NCI-H345 treated with DMSO at 0.1 percent for 48 hours (cell line): ENCODE measurements at regions not wholly inside any gene's neighbourhood (a gene's known extent, or its start where the extent isn't known, plus 50 kb on each side); places are given as distances from the start of the nearest gene placed in this dataset.

Source experiments
- DNase-seq: peaks from one replicate; lab custom pipeline; 2025; ENCODE audit not compliant: unreplicated experiment; lab: John Stamatoyannopoulos, UW

DNA sequence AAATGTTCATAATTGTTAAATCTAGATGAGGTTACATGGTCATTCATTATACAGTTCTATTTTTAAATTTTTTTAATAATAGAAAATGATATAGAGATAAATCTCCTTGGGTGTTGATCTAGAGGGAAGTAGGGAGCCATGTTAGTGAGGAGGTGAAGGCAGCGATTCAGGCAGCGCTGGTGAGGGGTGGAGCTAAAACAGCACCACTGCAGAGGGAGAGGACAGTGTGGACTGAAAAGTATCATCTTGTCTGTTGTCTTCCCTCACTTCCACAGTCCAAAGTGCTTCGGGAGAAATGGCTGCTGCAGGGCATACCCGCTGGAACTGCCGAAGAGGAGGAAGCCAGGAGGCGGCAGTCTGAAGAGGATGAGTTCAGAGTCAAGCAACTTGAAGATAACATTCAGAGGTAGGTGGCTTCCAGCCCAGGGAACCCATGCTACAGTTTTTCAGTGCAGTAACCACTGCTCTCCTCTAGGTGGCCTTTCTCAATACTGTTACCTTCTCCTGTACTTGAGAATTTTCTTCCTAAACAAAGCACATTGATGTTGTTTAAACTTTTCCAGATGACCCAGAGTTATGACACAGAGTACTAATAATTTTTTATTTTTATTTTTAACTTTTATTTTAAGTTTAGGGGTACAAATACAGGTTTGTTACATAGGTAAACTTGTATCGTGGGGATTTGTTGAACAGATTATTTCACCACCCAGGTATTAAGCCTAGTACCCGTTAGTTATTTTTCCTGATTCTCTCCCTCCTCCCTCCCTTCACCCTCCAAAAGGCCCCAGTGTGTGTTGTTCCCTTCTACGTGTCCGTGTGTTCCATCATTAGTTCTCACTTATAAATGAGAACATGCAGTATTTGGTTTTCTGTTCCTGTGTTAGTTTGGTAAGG is 100.5 kb downstream of the PALM2AKAP2 start:
- DNase-seq = no peak

DNA sequence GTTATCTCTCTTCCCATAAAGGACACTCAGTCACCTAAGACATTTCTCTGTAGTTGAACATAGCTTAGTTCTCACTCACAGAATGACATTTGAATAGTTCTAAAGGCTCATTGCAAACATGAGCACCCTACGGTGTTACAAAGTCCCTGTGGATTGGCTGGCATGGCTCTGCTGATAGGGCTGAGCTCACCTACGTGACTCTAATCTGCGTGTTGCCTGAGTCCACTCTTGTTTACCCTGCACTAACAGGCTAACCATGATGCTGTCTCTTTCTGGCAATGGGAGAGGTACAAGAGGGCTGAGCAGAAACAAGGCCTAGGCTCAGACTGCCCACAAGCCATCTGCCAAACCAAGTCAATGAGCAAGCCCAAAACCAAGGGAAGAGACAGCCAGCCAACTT is 103.6 kb downstream of the PALM2AKAP2 start:
- no peak for DNase-seq

DNA sequence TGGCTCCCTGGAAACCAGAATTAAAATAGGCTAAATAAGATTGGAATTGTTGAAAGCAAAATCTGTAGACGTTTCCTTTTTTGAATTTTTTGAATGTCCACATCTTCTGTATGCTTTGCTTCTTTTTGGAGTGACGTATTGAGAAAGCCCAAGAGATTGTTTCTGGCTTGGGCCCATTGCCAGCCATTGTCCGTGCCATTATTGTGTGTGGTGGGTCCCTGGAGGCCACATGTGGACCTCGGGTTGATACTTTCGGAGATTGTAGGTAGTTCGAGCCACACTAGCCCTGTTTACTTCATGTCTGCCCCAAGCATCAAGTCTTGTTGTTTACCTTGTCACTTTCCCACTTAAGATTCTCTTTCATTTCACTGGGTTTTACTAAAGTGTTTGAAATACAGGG is 106.0 kb downstream of the PALM2AKAP2 start:
- no peak for DNase-seq

DNA sequence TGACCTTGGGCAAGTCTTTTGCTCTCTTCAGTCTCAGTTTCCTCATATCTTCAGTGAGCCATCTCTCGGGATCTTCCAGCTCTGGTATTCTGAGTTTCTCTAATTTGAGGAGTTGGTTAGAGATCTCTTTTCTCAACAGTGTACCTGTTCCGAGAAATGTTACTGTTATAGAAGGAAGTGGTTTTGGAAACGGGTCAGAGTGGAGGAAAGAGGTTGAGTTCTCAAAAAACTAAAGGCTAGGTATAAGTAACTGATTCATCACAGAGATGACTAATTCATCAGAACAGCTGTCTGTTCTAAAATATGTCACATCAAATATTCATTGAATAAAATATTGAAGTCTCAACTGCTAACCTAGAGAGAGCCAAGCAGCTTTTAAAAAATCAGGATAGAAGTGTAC is 106.6 kb downstream of the PALM2AKAP2 start:
- DNase-seq = no peak

DNA sequence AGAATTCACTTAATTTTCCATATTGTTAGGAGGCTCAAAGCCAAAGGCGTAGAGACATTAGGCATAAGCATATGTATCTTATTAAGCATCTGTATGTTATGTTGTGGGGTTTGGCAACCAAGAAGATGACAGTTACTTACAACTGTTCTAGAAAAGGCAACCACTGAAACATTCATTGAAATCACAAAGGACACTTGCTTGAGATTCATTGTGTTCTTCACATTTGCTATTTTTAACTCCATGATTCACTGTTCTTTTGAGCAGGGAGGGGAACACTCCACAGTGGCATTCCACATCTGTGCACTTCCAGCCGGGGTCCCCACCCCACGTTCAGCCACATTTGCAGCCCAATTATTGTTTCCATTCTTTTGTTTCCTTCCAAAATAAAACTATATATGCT is 107.1 kb downstream of the PALM2AKAP2 start:
- no peak for DNase-seq

DNA sequence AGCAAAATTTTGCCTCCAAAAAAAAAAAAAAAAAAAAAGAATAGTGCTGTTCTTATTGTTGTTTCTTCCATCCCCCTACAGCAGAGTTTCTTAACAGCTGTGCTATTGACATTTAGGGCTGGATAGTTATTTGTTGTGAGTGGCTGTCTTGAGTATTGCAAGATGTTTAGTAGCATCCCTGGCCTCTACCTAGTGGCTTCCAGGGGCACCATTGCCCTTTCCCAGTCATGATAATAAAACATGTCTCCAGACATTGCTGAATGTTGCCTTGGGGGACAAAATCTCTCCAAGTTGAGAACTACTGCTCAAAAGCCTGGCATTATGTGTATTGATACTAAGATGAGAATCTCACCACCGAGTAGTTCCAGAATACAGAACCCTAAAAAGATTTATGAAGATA is 108.7 kb downstream of the PALM2AKAP2 start:
- DNase-seq = no peak

DNA sequence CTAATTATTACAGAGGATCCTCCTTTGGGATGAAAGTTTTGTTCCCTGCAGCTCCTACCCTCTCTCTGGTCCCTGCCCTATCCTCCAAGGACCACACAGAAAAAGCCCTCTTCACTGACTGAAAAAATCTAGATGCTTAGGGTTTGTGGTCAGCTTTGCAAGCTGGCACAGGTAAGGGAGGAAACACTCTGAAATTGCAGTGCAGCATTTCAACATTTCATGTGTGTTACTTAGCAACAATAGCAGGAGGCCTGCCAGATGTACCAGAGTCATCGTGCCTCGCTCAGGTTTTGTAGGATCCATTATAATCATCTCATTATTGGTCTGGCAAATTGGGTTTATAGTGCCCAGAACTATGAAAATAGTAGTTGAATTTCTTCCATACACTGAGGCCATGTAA is 109.5 kb downstream of the PALM2AKAP2 start:
- no peak for DNase-seq

DNA sequence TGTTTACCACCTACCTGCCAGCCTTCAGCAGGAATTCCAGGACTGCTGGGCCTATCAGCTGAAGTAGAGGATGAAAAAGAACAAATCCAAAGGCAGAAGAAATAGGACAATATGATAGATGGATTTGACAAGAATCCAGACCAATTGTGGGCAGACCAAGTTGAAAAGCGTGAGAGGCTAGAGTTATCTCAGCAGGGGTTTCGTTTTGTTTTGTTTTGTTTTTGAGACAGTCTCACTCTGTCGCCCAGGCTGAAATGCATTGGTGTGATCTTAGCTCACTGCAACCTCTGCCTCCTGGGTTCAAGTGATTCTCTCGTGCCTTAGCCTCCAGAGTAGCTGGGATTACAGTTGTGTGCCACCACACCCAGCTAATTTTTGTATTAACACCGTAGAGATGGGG is 113.2 kb downstream of the PALM2AKAP2 start:
- no peak for DNase-seq

DNA sequence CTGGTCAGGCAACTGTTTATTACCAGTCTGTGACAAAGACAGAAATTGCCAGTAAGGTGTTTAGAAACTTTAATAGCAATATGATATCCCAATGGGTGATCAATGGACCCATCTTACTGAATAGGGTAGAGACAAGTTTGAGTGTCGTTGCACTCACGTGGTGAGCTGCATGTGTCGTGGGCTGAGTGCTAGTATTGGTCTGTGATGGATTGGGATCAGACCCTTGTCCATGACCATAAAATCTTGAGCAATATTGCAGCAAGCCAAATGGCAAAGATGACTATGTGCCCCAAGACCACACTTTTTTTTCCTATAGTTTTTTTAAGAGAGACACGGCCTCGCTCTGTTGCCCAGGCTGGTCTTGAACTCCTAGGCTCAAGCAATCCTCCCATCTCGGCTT is 114.5 kb downstream of the PALM2AKAP2 start:
- DNase-seq = no peak

DNA sequence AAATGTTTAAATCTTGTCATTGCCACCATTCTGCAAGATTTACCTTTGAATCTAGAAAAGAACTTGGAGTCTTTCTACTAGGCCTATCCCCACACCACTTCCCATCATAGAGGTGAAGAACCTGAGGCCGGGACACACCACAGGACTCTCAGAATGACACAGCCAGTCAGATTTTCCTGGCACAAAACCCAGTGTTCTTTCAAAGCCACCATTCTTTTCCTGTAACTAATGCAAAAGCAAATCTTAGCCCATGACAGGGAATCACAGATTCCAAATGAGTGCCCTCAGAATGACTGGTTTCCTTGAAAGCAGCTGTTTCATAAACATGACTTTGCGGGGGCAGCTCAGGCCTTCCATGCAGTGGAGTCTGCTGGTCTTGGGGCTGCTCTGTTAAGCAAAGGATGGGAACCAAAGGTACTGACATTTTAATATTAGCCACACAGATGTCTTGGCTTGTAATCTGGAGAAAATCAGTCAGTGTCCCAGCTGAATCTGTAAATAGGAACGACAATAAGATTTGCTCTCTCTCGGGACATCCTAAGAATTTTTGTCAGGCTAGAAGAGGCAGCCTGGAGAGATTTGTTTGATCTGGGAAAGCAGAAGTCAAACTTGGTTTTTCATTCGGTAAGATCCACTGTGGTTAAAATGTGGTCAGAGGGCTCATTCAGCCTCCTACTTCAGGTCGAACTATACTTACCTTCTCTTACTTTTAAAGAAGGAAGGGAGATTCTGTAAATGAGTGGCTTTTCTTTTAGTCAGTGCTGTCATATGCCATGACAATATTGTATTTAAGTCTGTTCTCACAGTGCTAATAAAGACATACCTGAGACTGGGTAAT is 115.1 kb downstream of the PALM2AKAP2 start:
- DNase-seq = no peak

DNA sequence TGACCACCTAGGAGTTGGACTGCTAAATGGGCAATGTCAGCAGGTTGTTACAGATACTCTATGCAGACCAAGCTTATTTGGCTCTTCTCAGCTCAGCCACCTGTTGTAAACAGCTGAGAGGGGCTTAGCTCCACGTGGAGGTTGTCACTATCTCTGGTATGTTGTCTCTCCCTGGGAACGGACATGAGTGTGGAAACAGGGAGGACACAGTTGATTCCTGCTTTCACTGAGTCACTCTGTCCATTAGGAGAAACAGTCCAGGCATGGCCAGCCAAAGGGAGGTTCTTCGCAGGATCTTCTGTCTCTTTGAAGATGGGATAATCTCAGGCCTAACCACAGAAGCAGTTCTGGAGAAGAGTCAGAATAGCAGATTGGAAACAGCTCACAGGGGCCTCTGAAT is 121.2 kb downstream of the PALM2AKAP2 start:
- DNase-seq = no peak

DNA sequence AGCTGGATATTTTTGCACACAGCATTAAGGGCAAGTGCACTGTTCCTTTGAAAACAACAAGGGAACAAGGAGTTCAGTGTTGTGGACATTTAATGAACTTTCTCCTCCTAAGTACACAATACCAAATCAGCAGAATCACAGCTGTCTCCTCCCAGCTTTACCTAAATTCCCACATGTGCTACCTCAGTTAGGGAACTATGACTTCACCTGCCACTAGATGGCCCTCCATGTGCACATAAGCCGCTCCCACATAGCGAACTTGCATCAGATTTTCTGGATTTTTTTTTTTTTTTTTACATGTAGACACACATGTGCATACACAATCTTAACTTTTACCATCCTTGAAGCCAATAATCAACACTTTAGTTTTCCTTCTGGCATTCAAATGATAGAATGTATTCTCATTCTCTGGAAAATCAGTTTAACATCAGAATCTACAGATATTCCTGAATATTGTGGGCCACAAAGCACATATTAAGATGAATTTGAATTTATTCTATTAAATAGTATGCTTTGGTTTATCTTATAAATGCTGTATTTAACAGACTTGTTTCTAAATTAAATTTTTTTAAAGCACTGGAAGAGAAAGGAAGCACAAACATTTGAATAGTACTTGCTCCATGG is 123.6 kb downstream of the PALM2AKAP2 start:
- DNase-seq = peak; percentile 73

DNA sequence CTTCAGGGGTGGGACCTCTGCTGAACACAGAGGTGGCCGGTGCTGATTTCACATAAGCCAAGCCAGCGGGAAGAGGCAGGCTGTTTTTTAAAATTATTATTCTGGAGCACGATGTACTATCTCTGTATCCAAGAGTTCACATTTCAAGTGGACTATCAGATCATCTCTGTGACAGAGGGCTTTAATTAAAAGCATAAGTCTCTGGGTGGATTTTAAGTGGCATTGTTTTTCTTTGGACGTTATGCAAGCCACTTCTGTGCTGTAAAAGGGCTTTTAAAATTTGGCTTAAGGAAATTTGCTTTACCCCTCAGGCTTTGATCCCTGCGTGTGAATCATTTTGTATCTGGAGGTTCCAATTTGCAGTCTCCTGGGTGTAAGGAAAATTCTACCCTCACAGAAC is 124.7 kb downstream of the PALM2AKAP2 start:
- DNase-seq = no peak

DNA sequence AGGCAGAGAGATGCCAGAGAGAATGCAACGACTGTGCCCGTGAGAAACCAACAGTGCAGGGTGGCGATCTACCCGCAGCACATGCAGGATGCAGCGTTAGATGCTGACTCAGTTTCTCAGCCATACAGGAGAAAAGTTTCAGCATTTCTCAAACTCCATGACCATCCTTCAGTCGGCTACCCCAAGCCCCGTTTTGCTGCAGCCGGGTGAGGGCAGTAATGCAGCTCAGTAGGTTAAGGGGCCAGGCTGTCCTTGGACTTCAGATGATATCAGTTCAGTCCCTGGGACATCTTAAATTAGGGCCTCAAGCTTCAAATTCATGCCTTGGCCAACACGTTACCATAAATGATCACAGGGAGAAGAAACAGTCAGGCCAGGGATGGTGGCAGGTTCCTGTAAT is 125.5 kb downstream of the PALM2AKAP2 start:
- DNase-seq = no peak

DNA sequence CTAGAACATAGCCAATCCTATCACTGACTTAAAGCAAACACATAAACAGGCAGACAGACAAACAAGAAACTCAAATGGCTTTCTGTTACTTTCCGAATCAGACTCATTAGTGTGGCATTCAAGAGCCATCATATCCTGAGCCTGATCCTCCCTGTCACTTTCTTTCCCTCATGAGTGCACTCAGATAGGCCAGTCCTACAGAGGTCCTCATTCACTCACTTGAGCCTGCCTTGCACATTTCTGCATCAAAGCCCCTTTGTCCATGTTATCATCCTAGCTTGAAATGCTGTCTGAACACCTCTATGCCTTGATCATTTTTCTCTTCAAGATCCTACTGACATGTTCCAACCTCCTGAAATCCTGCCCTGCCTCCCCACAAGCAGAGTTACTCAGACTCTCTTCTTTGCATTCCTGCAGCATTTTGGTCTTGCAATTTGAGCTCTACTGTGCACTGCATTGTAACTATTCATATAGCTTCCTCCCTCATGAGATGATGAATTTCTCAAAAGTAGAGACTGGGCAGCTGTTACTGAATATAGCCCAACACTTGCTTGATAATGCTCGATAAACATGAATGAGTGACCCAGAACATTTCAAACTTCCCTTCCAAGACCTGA is 126.9 kb downstream of the PALM2AKAP2 start:
- DNase-seq = no peak

DNA sequence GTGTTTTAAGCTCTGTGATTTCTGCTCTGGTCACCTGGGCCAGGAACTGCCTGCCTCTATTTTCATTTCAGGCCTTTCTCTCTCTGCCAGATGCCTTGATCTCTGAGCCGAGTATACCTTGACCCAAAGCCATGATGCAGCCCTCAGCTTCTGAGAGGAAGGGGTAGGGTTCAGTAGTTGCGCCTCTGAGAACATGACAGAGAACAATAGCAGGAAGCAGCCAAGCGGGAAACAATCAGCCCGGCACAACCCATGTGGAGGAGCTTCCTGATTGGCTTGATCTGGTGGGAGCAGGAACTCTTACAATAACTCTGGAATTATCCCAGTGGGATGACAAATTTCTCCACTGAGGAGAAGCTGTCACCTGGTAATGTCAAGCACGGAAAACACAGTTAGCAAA is 127.4 kb downstream of the PALM2AKAP2 start:
- DNase-seq = no peak

DNA sequence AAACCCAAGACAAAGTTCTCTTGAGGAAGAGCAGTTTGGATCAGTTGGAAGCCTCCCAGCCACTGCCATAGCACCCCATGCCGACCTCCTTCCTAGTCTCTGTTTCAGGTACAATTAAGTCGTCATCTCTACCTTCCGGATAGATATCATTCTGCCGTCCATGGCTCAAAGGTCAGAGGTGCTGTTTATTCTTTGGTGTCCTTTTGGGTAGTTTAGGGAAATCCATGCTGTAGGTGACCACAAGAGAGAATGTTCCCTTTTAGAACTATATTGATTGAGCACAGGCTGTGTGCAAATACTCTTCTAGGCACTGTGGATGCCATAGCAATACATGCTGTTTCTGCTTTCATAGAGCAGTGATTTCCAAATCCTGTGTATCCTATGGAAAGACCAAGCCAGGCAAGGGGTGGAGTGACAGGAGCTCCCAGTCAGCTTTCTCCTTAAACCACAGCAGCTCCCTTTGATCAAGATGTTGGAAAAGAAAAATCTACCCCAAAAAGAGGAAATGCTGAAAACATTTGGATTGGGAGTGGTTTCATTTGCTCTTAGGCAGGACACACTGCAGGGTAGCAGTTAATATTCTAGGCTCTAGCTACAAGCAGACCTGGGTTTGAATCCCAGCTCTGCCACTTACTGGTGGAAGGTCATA is 127.9 kb downstream of the PALM2AKAP2 start:
- no peak for DNase-seq

DNA sequence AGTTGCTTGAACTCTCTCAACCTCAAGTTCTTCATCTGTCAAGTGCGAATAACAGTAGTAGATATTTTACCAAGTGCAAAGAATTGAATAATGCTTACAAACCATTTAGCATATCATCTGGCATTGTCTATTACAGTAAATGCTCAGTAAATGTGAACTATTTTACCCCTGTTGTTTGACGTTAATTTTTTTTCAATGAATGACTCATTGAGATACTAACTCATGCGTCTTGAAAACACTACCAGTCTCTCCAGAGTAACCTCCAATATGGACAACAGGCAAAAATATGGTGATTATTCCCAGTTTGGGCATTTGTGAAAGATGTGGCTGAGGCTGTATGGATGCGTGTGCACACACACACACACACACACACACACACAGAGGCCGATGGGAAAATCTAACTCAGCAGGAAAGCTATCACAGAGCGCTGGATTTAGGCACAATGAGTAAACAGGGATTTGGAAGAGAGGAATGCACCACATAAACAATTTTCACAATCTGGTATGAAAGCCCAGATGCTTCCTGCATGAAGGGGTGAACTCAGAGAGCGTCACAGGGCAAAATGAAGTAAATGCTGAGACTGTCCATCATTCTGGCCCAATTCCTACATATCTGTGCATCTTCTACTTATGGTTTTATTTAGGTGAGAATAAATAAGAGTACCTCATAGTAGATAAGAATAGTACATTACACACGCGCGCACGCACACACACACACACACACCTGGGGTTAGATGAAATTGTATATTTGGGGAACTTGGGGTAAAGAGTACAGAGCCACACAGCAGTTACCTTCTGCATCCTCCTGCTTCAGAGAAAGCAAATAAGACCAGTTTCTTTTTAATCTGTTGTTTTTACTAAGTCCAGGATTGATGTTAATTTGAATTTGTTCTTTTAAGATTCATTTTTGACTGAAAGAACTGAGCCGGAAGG is 128.7 kb downstream of the PALM2AKAP2 start:
- DNase-seq = no peak

DNA sequence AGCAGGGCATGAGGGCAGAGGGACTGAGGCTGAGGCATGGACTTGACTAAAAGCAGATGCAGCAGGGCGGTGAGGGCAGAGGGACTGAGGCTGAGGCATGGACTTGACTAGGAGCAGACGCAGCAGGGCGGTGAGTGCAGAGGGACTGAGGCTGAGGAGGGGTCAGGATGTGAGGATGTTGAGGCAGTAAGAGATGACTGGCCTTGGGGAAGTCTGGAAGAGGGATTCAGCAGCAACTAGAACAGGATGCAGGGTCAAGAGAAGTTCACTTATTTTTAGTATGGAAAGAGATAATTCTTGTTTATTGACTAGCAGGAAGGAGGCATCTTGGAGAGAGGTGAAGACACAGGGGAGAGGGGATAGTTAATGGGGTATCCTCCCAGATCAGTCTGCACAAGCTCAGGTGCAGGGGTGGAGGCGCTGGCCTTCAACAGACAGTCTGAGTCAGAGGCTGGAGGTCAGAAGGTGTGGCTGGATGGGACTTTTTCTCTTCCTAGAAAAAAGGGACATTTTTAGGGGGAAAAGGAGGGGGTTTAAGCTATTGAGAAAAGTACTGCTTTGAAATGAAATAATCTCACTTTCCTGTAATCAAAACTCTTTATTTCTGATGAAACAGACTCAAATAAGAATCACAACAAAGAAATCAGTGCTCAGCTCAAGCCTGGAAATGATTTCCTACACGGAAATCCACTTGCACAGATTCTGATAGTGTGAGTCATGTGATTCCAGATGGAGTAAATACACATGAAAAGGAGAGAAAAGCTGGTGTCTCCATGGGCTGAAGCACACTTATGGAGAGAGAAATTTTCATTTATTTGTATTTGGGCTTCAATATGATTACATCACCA is 130.9 kb downstream of the PALM2AKAP2 start:
- DNase-seq = no peak
